SK-N-SH (cell line): ENCODE measurements at regions not wholly inside any gene's neighbourhood (a gene's known extent, or its start where the extent isn't known, plus 50 kb on each side); places are given as distances from the start of the nearest gene placed in this dataset.

Source experiments
- CHD2 ChIP-seq: fragments of 150-350 bp; IDR thresholded peaks from 2 replicates; pipeline ENCODE4 v1.6.1; 2018; ENCODE audit warnings: low read length; ENCODE audit not compliant: partially characterized antibody
- MAX ChIP-seq: IDR thresholded peaks from 2 replicates; pipeline ENCODE4 v1.4.0; 2012; ENCODE audit warnings: low read depth
- NRF1 ChIP-seq: IDR thresholded peaks from 2 replicates; pipeline ENCODE4 v1.6.1; 2012; ENCODE audit warnings: low read depth, mild to moderate bottlenecking, low read length
- RCOR1 ChIP-seq: fragments of 150-350 bp; IDR thresholded peaks from 2 replicates; pipeline ENCODE4 v1.6.1; 2017; ENCODE audit warnings: antibody characterized with exemption, low read length
- REST ChIP-seq: IDR thresholded peaks from 2 replicates; pipeline ENCODE4 v1.6.1; 2012; ENCODE audit warnings: mild to moderate bottlenecking, low read depth, low read length, moderate library complexity
- TF ChIP-seq, protein P1 (sequence below): fragments of 200-600 bp; sonication (generic); IDR thresholded peaks from 2 replicates; pipeline ENCODE4 v1.6.1; 2017; ENCODE audit warnings: antibody characterized with exemption, mild to moderate bottlenecking, moderate library complexity

DNA sequence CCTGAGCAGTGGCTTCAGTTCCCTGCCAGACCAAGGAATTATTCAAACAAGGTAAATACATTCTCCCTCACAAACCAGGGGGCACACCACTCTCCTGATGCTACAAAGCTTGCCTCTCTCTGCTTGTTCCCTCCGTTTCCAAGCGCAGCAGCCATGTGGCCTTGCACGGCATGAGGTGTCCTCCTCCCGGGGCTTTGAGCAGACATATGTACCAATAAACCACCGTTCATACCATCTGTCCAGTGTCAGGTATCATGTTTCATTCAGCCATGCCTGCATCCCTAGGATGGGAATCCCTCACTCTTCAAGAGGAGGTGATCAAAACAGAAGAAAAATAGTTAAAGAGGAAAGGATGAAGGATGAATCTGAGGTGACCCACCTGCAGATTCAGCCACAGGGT is 282.7 kb downstream of the ENC1 start:
- TF ChIP-seq RCOR1 (no peak), NRF1 (no peak), REST (no peak), MAX (no peak), CHD2 (no peak)
- TF ChIP-seq, protein P1, sequence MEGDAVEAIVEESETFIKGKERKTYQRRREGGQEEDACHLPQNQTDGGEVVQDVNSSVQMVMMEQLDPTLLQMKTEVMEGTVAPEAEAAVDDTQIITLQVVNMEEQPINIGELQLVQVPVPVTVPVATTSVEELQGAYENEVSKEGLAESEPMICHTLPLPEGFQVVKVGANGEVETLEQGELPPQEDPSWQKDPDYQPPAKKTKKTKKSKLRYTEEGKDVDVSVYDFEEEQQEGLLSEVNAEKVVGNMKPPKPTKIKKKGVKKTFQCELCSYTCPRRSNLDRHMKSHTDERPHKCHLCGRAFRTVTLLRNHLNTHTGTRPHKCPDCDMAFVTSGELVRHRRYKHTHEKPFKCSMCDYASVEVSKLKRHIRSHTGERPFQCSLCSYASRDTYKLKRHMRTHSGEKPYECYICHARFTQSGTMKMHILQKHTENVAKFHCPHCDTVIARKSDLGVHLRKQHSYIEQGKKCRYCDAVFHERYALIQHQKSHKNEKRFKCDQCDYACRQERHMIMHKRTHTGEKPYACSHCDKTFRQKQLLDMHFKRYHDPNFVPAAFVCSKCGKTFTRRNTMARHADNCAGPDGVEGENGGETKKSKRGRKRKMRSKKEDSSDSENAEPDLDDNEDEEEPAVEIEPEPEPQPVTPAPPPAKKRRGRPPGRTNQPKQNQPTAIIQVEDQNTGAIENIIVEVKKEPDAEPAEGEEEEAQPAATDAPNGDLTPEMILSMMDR, result no peak
